Endothelial cell of umbilical vein (primary cell): ENCODE measurements at regions not wholly inside any gene's neighbourhood (a gene's known extent, or its start where the extent isn't known, plus 50 kb on each side); places are given as distances from the start of the nearest gene placed in this dataset.

ENCODE experiments used
- BruUV-seq: library from RNA; stranded (reverse); fragments of 400-500 nt; replicated peaks from 2 replicates; lab custom pipeline; 2021; lab: Mats Ljungman, UMichigan
- CTCF ChIA-PET: fragments of 300-600, 350-600 bp; sonication (Branson Sonifier 250); formaldehyde crosslinking; loops from one replicate; lab custom pipeline; 2021; ENCODE audit warnings: antibody characterized with exemption, inconsistent platforms; lab: Charles Lee
- POLR2A ChIA-PET: fragments of 300-600, 350-600 bp; sonication (Branson Sonifier 250); formaldehyde crosslinking; loops from one replicate; lab custom pipeline; 2021; ENCODE audit warnings: antibody characterized with exemption, inconsistent platforms; lab: Charles Lee
- DNase-seq: peaks from one replicate; pipeline ENCODE4 v3.0.0-alpha.2; 2011; ENCODE audit warnings: low read depth, low spot score
- FAIRE-seq: peaks from 2 replicates; lab custom pipeline; 2011; peaks lifted over from hg19 to GRCh38; lab: Jason Lieb, UNC
- H2AFZ ChIP-seq: 2 replicates; pipeline ENCODE4 v1.6.0; 2012; ENCODE audit warnings: low read depth, low read length, control low read depth, inconsistent platforms
- H3K27ac ChIP-seq: 2 replicates; pipeline ENCODE4 v1.5.1; 2011; ENCODE audit warnings: low read depth, mild to moderate bottlenecking, control low read depth, low read length, moderate library complexity; ENCODE audit not compliant: insufficient read depth
- H3K27me3 ChIP-seq, 2 experiments: 2 replicates each; pipeline versions ENCODE4 v1.6.0 to v1.6.1; 2011; ENCODE audit warnings: low read length in 2 of 2, mixed read lengths in 1 of 2; ENCODE audit not compliant: control insufficient read depth in 2 of 2, insufficient read depth in 2 of 2
- H3K36me3 ChIP-seq, 2 experiments: 2 replicates in 1 of 2; 3 replicates in 1 of 2; pipeline ENCODE4 v1.5.1; 2011; ENCODE audit warnings: low read length in 2 of 2, mild to moderate bottlenecking in 1 of 2, moderate library complexity in 1 of 2; ENCODE audit not compliant: control insufficient read depth in 2 of 2, insufficient read depth in 2 of 2; ENCODE audit errors: extremely low read depth in 1 of 2
- H3K4me1 ChIP-seq: 3 replicates; pipeline ENCODE4 v1.5.1; 2011; ENCODE audit warnings: mild to moderate bottlenecking, low read length; ENCODE audit not compliant: control insufficient read depth, insufficient read depth; ENCODE audit errors: extremely low read depth
- H3K4me2 ChIP-seq: 2 replicates; pipeline ENCODE4 v1.6.1; 2011; ENCODE audit warnings: low read length, control low read depth, mixed read lengths; ENCODE audit not compliant: insufficient read depth
- H3K4me3 ChIP-seq, 3 experiments: fragments of 200-600 bp in 1 of 3; sonication (generic), shearing (Covaris generic) in 1 of 3; replicated peaks in 1 of 3; 2 replicates each; pipeline ENCODE4 v1.5.1; 2011 to 2016; ENCODE audit warnings: control low read depth in 3 of 3, low read length in 3 of 3, mild to moderate bottlenecking in 2 of 3, inconsistent platforms in 1 of 3, low read depth in 1 of 3, moderate library complexity in 1 of 3; ENCODE audit not compliant: insufficient read depth in 1 of 3
- H3K79me2 ChIP-seq: 2 replicates; pipeline ENCODE4 v1.6.0; 2012; ENCODE audit warnings: low read length, inconsistent platforms; ENCODE audit not compliant: control insufficient read depth, insufficient read depth
- H3K9ac ChIP-seq: replicated peaks from 2 replicates; pipeline ENCODE3; 2011; ENCODE audit warnings: low read length, control low read depth; ENCODE audit not compliant: insufficient read depth; ENCODE audit errors: extremely low read depth
- H3K9me1 ChIP-seq: replicated peaks from 3 replicates; pipeline ENCODE4 v1.6.0; 2011; ENCODE audit warnings: mild to moderate bottlenecking, low read length; ENCODE audit not compliant: control insufficient read depth, insufficient read depth; ENCODE audit errors: extremely low read depth
- H3K9me3 ChIP-seq: replicated peaks from 2 replicates; pipeline ENCODE4 v1.5.1; 2012; ENCODE audit warnings: low read length, inconsistent platforms; ENCODE audit not compliant: control insufficient read depth, insufficient read depth
- H4K20me1 ChIP-seq: replicated peaks from 2 replicates; pipeline ENCODE3; 2011; ENCODE audit warnings: mild to moderate bottlenecking, low read length; ENCODE audit not compliant: control insufficient read depth, insufficient read depth; ENCODE audit errors: extremely low read depth
- CTCF ChIP-seq, 2 donors: IDR thresholded peaks; 1 replicate in 1 of 2; 2 replicates in 1 of 2; pipeline ENCODE4 v1.5.1; 2011; ENCODE audit warnings: low read length in 2 of 2, mild to moderate bottlenecking in 2 of 2, moderate library complexity in 2 of 2, control low read depth in 1 of 2, inconsistent platforms in 1 of 2, low read depth in 1 of 2; ENCODE audit not compliant: insufficient read depth in 1 of 2; ENCODE audit errors: extremely low read depth in 1 of 2
- EZH2 ChIP-seq: IDR thresholded peaks from 2 replicates; pipeline ENCODE4 v1.6.1; 2012; ENCODE audit warnings: borderline replicate concordance, low read depth, mild to moderate bottlenecking, moderate library complexity, low read length, inconsistent platforms; ENCODE audit not compliant: severe bottlenecking
- FOS ChIP-seq: IDR thresholded peaks from 2 replicates; pipeline ENCODE4 v1.6.1; 2011; ENCODE audit warnings: mild to moderate bottlenecking, low read length, moderate library complexity, borderline replicate concordance; ENCODE audit not compliant: insufficient read depth
- GATA2 ChIP-seq: IDR thresholded peaks from 2 replicates; pipeline ENCODE4 v1.7.0; 2011; ENCODE audit warnings: low read depth, mild to moderate bottlenecking, moderate library complexity, mixed read lengths, low read length; ENCODE audit not compliant: insufficient read length, insufficient read depth
- JUN ChIP-seq: IDR thresholded peaks from 2 replicates; pipeline ENCODE4 v1.6.1; 2011; ENCODE audit warnings: borderline replicate concordance, low read depth; ENCODE audit not compliant: insufficient read length, insufficient read depth
- MAX ChIP-seq: IDR thresholded peaks from 2 replicates; pipeline ENCODE4 v1.6.1; 2011; ENCODE audit not compliant: insufficient read depth, insufficient read length
- MYC ChIP-seq: IDR thresholded peaks from one replicate; pipeline ENCODE4 v1.6.1; 2011; ENCODE audit warnings: mild to moderate bottlenecking, low read depth, low read length
- POLR2A ChIP-seq: IDR thresholded peaks from 2 replicates; pipeline ENCODE4 v1.6.1; 2012; ENCODE audit warnings: low read depth, mild to moderate bottlenecking, control low read depth, low read length
- POLR2AphosphoS5 ChIP-seq: IDR thresholded peaks from 2 replicates; pipeline ENCODE4 v1.6.1; 2012; ENCODE audit warnings: low read depth, mild to moderate bottlenecking, control low read depth, low read length, moderate library complexity; ENCODE audit not compliant: insufficient read depth
- dilution Hi-C: fragments of 300-500 bp; cut with MboI; formaldehyde crosslinking; loops from one replicate; pipeline ENCODE4 v1.15.0; 2019; ENCODE audit warnings: low sequenced_read_pairs; ENCODE audit not compliant: extremely low pct_ligation_motif_present
- intact Hi-C: fragments of 100-400 bp; cut with micrococcal nuclease; formaldehyde crosslinking; loops from one replicate; pipeline ENCODE4 v1.10.0; 2022

DNA sequence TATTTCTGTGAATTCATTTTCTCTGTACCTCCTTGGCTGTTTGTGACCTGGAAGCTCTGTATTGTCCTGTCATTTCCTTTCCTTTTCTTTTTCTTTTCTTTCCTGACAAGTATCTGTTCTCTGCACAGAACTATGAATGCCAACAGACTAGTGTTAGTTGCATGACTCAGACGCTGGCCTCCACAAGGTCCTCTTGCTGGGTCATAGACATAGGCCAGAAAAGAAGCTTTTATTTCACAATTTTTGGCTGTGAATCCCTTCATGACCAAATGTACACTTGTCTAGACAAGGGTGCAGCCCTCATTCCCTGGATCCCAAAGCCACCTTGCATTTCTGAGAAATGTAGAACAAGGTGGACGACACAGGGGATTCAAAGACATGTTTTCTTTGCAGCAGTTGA lies 104.1 kb upstream of the MTNR1B start:
- Histone ChIP-seq H2AFZ (no peak overlapping the region), H3K9me1 (no peaks in the 10 kb centered on the region), H4K20me1 (no peaks in the 10 kb centered on the region), H3K79me2 (no peaks in the 10 kb centered on the region), H3K9ac (no peak overlapping the region), H3K36me3 (no peaks in the 10 kb centered on the region), H3K27ac (no peak overlapping the region), H3K9me3 (no peaks in the 10 kb centered on the region), H3K4me1 (no peaks in the 10 kb centered on the region), H3K4me3 (no peak overlapping the region), H3K27me3 (no peaks in the 10 kb centered on the region), H3K4me2 (no peak overlapping the region)
- no TSS peak for BruUV-seq
- no peak for TF ChIP-seq CTCF (IDR thresholded peaks at IDR 0.05; ENCODE audit: extremely low read depth in 1 of 2, insufficient read depth in 1 of 2, low read depth in 1 of 2, low read length in 2 of 2)
- no peak for TF ChIP-seq EZH2
- TF ChIP-seq FOS = no peak
- no peak for TF ChIP-seq MYC
- no peak for TF ChIP-seq POLR2A
- TF ChIP-seq MAX = no peak
- TF ChIP-seq POLR2AphosphoS5 = no peak
- no peak for TF ChIP-seq GATA2
- no peak for TF ChIP-seq JUN
- ChIA-PET POLR2A (no interaction called here), CTCF (no interaction called here)
- no peak for FAIRE-seq
- dilution Hi-C loops (no loop called here), intact Hi-C loops (no loop called here)
- DNase-seq = no peak
